ENCODE measurements at regions not wholly inside any gene's neighbourhood (a gene's known extent, or its start where the extent isn't known, plus 50 kb on each side); places are given as distances from the start of the nearest gene placed in this dataset.

GRCh38 chr10:65816536-65816935 is 1109.3 kb upstream of the LRRTM3 start:
- TF ChIP-seq, protein P1, sequence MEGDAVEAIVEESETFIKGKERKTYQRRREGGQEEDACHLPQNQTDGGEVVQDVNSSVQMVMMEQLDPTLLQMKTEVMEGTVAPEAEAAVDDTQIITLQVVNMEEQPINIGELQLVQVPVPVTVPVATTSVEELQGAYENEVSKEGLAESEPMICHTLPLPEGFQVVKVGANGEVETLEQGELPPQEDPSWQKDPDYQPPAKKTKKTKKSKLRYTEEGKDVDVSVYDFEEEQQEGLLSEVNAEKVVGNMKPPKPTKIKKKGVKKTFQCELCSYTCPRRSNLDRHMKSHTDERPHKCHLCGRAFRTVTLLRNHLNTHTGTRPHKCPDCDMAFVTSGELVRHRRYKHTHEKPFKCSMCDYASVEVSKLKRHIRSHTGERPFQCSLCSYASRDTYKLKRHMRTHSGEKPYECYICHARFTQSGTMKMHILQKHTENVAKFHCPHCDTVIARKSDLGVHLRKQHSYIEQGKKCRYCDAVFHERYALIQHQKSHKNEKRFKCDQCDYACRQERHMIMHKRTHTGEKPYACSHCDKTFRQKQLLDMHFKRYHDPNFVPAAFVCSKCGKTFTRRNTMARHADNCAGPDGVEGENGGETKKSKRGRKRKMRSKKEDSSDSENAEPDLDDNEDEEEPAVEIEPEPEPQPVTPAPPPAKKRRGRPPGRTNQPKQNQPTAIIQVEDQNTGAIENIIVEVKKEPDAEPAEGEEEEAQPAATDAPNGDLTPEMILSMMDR (conservative IDR thresholded peaks at IDR 0.05; ENCODE audit: low read depth, low read length), result no peak
- TF ChIP-seq EZH2 (IDR thresholded peaks at IDR 0.05; ENCODE audit: borderline replicate concordance, low read depth, low read length, poor library complexity, severe bottlenecking), result no peak

All from A673 (cell line).